DND-41 (cell line): ENCODE measurements at regions not wholly inside any gene's neighbourhood (a gene's known extent, or its start where the extent isn't known, plus 50 kb on each side); places are given as distances from the start of the nearest gene placed in this dataset.

ENCODE experiments used
- ATAC-seq: fragments of 200-7000 bp; cut with Tn5 transposase; 3 replicates; pipeline ENCODE4 v1.9.1; 2021; ENCODE audit warnings: low read depth; ENCODE audit not compliant: insufficient read depth
- DNase-seq: peaks from one replicate; pipeline ENCODE4 v3.0.0-alpha.2; 2020
- H2AFZ ChIP-seq: 2 replicates; pipeline ENCODE4 v1.6.0; 2012; ENCODE audit warnings: low read depth, low read length
- H3K27ac ChIP-seq: 2 replicates; pipeline ENCODE4 v1.5.1; 2012; ENCODE audit warnings: low read length, inconsistent platforms
- H3K27me3 ChIP-seq: fragments of 200-600 bp; sonication (generic); 2 replicates; pipeline ENCODE4 v1.6.0; 2012; ENCODE audit warnings: low read length, mild to moderate bottlenecking, inconsistent platforms; ENCODE audit not compliant: insufficient read depth, poor library complexity
- H3K36me3 ChIP-seq: 2 replicates; pipeline ENCODE4 v1.5.1; 2012; ENCODE audit warnings: low read length, inconsistent platforms; ENCODE audit not compliant: insufficient read depth
- H3K4me1 ChIP-seq: 2 replicates; pipeline ENCODE4 v1.5.1; 2012; ENCODE audit warnings: mild to moderate bottlenecking, low read length; ENCODE audit not compliant: insufficient read depth
- H3K4me2 ChIP-seq: 2 replicates; pipeline ENCODE4 v1.6.0; 2012; ENCODE audit warnings: mild to moderate bottlenecking, moderate library complexity, low read length, inconsistent platforms; ENCODE audit not compliant: insufficient read depth
- H3K4me3 ChIP-seq, 2 experiments: fragments of 200-600 bp in 1 of 2; shearing (Covaris generic) in 1 of 2; 2 replicates each; pipeline ENCODE4 v1.5.1; 2012 to 2016; ENCODE audit warnings: inconsistent platforms in 2 of 2, low read length in 2 of 2, mild to moderate bottlenecking in 2 of 2, low read depth in 1 of 2, moderate library complexity in 1 of 2
- H3K79me2 ChIP-seq: 2 replicates; pipeline ENCODE4 v1.6.0; 2012; ENCODE audit warnings: low read length, inconsistent platforms; ENCODE audit not compliant: insufficient read depth
- H3K9ac ChIP-seq: 2 replicates; pipeline ENCODE4 v1.6.0; 2012; ENCODE audit warnings: low read depth, mild to moderate bottlenecking, inconsistent platforms, low read length, moderate library complexity
- H3K9me3 ChIP-seq: 2 replicates; pipeline ENCODE4 v1.5.1; 2012; ENCODE audit warnings: low read length, moderate library complexity, mild to moderate bottlenecking, inconsistent platforms; ENCODE audit not compliant: insufficient read depth, severe bottlenecking
- H4K20me1 ChIP-seq: 2 replicates; pipeline ENCODE4 v1.6.0; 2012; ENCODE audit warnings: low read length; ENCODE audit not compliant: insufficient read depth
- CTCF ChIP-seq: IDR thresholded peaks from 2 replicates; pipeline ENCODE4 v1.5.1; 2012; ENCODE audit warnings: borderline replicate concordance, low read length, moderate library complexity, mild to moderate bottlenecking; ENCODE audit not compliant: poor library complexity, severe bottlenecking; ENCODE audit errors: extremely low read depth
- EZH2 ChIP-seq: IDR thresholded peaks from 3 replicates; pipeline ENCODE4 v1.6.1; 2012; ENCODE audit warnings: borderline replicate concordance, low read depth, mild to moderate bottlenecking, moderate library complexity, low read length, inconsistent platforms; ENCODE audit not compliant: severe bottlenecking

- Histone ChIP-seq H3K4me2 (no peak overlapping the region), H3K9ac (no peak overlapping the region), H3K4me1 (no peaks in the 10 kb centered on the region), H3K4me3 (no peak overlapping the region), H3K36me3 (no peaks in the 10 kb centered on the region), H3K79me2 (no peaks in the 10 kb centered on the region), H3K9me3 (no peaks in the 10 kb centered on the region), H3K27me3 (no peaks in the 10 kb centered on the region), H4K20me1 (no peaks in the 10 kb centered on the region), H3K27ac (no peak overlapping the region), H2AFZ (no peak overlapping the region)
- ATAC-seq (no peak), DNase-seq (no peak)
- TF ChIP-seq EZH2 (no peak), CTCF (no peak)
Observed at GRCh38 chr9:111120526-111120925, 82.3 kb upstream of the LPAR1 start.

- Histone ChIP-seq H3K4me2 (no peak overlapping the region), H3K9ac (no peak overlapping the region), H3K4me3 (no peak overlapping the region), H4K20me1 (no peaks in the 10 kb centered on the region), H3K27ac (no peak overlapping the region), H3K36me3 (no peaks in the 10 kb centered on the region), H3K79me2 (no peaks in the 10 kb centered on the region), H2AFZ (no peak overlapping the region), H3K4me1 (no peaks in the 10 kb centered on the region), H3K27me3 (no peaks in the 10 kb centered on the region), H3K9me3 (no peaks in the 10 kb centered on the region)
- DNase-seq: no peak
- ATAC-seq: no peak
- TF ChIP-seq CTCF: no peak
- TF ChIP-seq EZH2: no peak
Observed at GRCh38 chr9:111118256-111118948, 80.1 kb upstream of the LPAR1 start.

GRCh38 chr9:111114486-111114885, 76.2 kb upstream of the LPAR1 start:
- DNase-seq (no peak), ATAC-seq (no peak)
- Histone ChIP-seq H3K27ac (no peak overlapping the region), H3K27me3 (no peaks in the 10 kb centered on the region), H3K9me3 (no peaks in the 10 kb centered on the region), H3K9ac (no peak overlapping the region), H3K4me2 (no peak overlapping the region), H3K36me3 (no peaks in the 10 kb centered on the region), H3K4me3 (no peak overlapping the region), H3K4me1 (no peaks in the 10 kb centered on the region), H3K79me2 (no peaks in the 10 kb centered on the region), H4K20me1 (no peaks in the 10 kb centered on the region), H2AFZ (no peak overlapping the region)
- TF ChIP-seq CTCF (no peak), EZH2 (no peak)

GRCh38 chr9:111113712-111114111, 75.4 kb upstream of the LPAR1 start:
- no peaks in the 10 kb centered on the region for H3K27me3 ChIP-seq
- H4K20me1 ChIP-seq: no peaks in the 10 kb centered on the region
- no peak overlapping the region for H3K27ac ChIP-seq
- H3K9ac ChIP-seq: no peak overlapping the region
- no peak for DNase-seq
- no peaks in the 10 kb centered on the region for H3K36me3 ChIP-seq
- TF ChIP-seq EZH2 (no peak), CTCF (no peak)
- no peak overlapping the region for H3K4me2 ChIP-seq
- no peaks in the 10 kb centered on the region for H3K4me1 ChIP-seq
- no peak overlapping the region for H2AFZ ChIP-seq
- H3K4me3 ChIP-seq: no peak overlapping the region
- no peaks in the 10 kb centered on the region for H3K9me3 ChIP-seq
- no peaks in the 10 kb centered on the region for H3K79me2 ChIP-seq
- ATAC-seq: no peak
